OCI-LY7 (cell line): ENCODE measurements at regions not wholly inside any gene's neighbourhood (a gene's known extent, or its start where the extent isn't known, plus 50 kb on each side); places are given as distances from the start of the nearest gene placed in this dataset.

Experiments
- CTCF ChIP-seq: fragments of 200-600 bp; sonication (generic); conservative IDR thresholded peaks from 2 replicates; pipeline ENCODE4 v1.5.1; 2014; ENCODE audit warnings: mild to moderate bottlenecking, antibody characterized with exemption, low read length, moderate library complexity, mixed read lengths
- EZH2phosphoT487 ChIP-seq: fragments of 200-600 bp; sonication (generic); IDR thresholded peaks from 2 replicates; pipeline ENCODE4 v1.6.1; 2018; ENCODE audit warnings: low read depth, borderline replicate concordance, mild to moderate bottlenecking, mixed run types, antibody characterized with exemption, low read length, moderate library complexity, mixed read lengths

GRCh38 chr2:23235292-23235691 lies 149.7 kb upstream of the KLHL29 start:
- no peak for TF ChIP-seq CTCF
- TF ChIP-seq EZH2phosphoT487 = no peak
